GM19238 (cell line): ENCODE measurements at regions not wholly inside any gene's neighbourhood (a gene's known extent, or its start where the extent isn't known, plus 50 kb on each side); places are given as distances from the start of the nearest gene placed in this dataset.
"Not testable (repeated sequence)": the region's sequence is repeated elsewhere in the genome, so short reads cannot be mapped to it uniquely, and the experiment has no call there.

ENCODE experiments used
- DNase-seq: peaks from one replicate; pipeline ENCODE4 v3.0.0; 2011; ENCODE audit warnings: low spot score; ENCODE audit not compliant: insufficient read length

GRCh38 chr7:135872861-135873260 lies 104.3 kb downstream of the MTPN start:
- not testable (repeated sequence) for DNase-seq

GRCh38 chr7:135862586-135863340 lies 114.2 kb upstream of the FAM180A start:
- no peak for DNase-seq

GRCh38 chr7:135859538-135859937 lies 110.9 kb upstream of the FAM180A start:
- DNase-seq = no peak

GRCh38 chr7:135858851-135859250 lies 110.2 kb upstream of the FAM180A start:
- no peak for DNase-seq

- DNase-seq = no peak
Measured at GRCh38 chr7:135858379-135858778, 109.8 kb upstream of the FAM180A start.

- DNase-seq = no peak
Measured at GRCh38 chr7:135857519-135858274, 109.1 kb upstream of the FAM180A start.

- DNase-seq = no peak
Measured at GRCh38 chr7:135856356-135857144, 107.9 kb upstream of the FAM180A start.

- no peak for DNase-seq
Measured at GRCh38 chr7:135855846-135856245, 107.2 kb upstream of the FAM180A start.

- no peak for DNase-seq
Measured at GRCh38 chr7:135853499-135853898, 104.9 kb upstream of the FAM180A start.

GRCh38 chr7:135853008-135853407 lies 104.4 kb upstream of the FAM180A start:
- DNase-seq = no peak

- DNase-seq = no peak
Measured at GRCh38 chr7:135847242-135847641, 98.6 kb upstream of the FAM180A start.

- DNase-seq = no peak
Measured at GRCh38 chr7:135846339-135846738, 97.7 kb upstream of the FAM180A start.

GRCh38 chr7:135845415-135846075 lies 96.9 kb upstream of the FAM180A start:
- DNase-seq = no peak

GRCh38 chr7:135844903-135845302 lies 96.3 kb upstream of the FAM180A start:
- no peak for DNase-seq

GRCh38 chr7:135843214-135843613 lies 94.6 kb upstream of the FAM180A start:
- DNase-seq = no peak

- no peak for DNase-seq
Measured at GRCh38 chr7:135842446-135843179, 94.0 kb upstream of the FAM180A start.

GRCh38 chr7:135840591-135840990 lies 92.0 kb upstream of the FAM180A start:
- DNase-seq = no peak

- DNase-seq = no peak
Measured at GRCh38 chr7:135837675-135838074, 89.1 kb upstream of the FAM180A start.

- DNase-seq = no peak
Measured at GRCh38 chr7:135834266-135834665, 85.7 kb upstream of the FAM180A start.

- DNase-seq = no peak
Measured at GRCh38 chr7:135833642-135834041, 85.0 kb upstream of the FAM180A start.
